ENCODE measurements at regions not wholly inside any gene's neighbourhood (a gene's known extent, or its start where the extent isn't known, plus 50 kb on each side); places are given as distances from the start of the nearest gene placed in this dataset.

GRCh38 chr7:12786494-12786893 lies 99.1 kb downstream of the ARL4A start:
- no peak for TF ChIP-seq TEAD4 (IDR thresholded peaks at IDR 0.05)
- no peak for TF ChIP-seq ZBTB7A (IDR thresholded peaks at IDR 0.05; ENCODE audit: low read depth)
- TF ChIP-seq TCF12 (IDR thresholded peaks at IDR 0.05; ENCODE audit: low read depth): no peak
- TF ChIP-seq EGR1 (IDR thresholded peaks at IDR 0.05): no peak
- TF ChIP-seq REST (IDR thresholded peaks at IDR 0.05; ENCODE audit: low read depth): no peak
- no peak for TF ChIP-seq CEBPB (IDR thresholded peaks at IDR 0.05)
- TF ChIP-seq YY1 (IDR thresholded peaks at IDR 0.05; ENCODE audit: low read depth): no peak
- TF ChIP-seq USF1 (IDR thresholded peaks at IDR 0.05): no peak
- TF ChIP-seq TAF1 (IDR thresholded peaks at IDR 0.05; ENCODE audit: low read depth): no peak
- no peak for TF ChIP-seq EP300 (IDR thresholded peaks at IDR 0.05; ENCODE audit: borderline replicate concordance)
- TF ChIP-seq FOXM1 (IDR thresholded peaks at IDR 0.05; ENCODE audit: borderline replicate concordance, low read depth): no peak
- TF ChIP-seq MAX (IDR thresholded peaks at IDR 0.05): no peak
- TF ChIP-seq RAD21 (IDR thresholded peaks at IDR 0.05; ENCODE audit: low read depth): no peak
- no peak for TF ChIP-seq NFIC (IDR thresholded peaks at IDR 0.05)
- no peak for TF ChIP-seq CREB1 (IDR thresholded peaks at IDR 0.05; ENCODE audit: low read depth)

- TF ChIP-seq MAX (IDR thresholded peaks at IDR 0.05) (no peak), EGR1 (IDR thresholded peaks at IDR 0.05) (no peak)
Measured at GRCh38 chr7:12788171-12788570, 100.7 kb downstream of the ARL4A start.

- no peak for TF ChIP-seq REST (IDR thresholded peaks at IDR 0.05; ENCODE audit: low read depth)
- no peak for TF ChIP-seq TAF1 (IDR thresholded peaks at IDR 0.05; ENCODE audit: low read depth)
- TF ChIP-seq YY1 (IDR thresholded peaks at IDR 0.05; ENCODE audit: low read depth): no peak
- TF ChIP-seq CEBPB (IDR thresholded peaks at IDR 0.05): no peak
- TF ChIP-seq ZBTB7A (IDR thresholded peaks at IDR 0.05; ENCODE audit: low read depth): no peak
Measured at GRCh38 chr7:12788591-12788990, 101.2 kb downstream of the ARL4A start.

- no peak for TF ChIP-seq EP300 (IDR thresholded peaks at IDR 0.05; ENCODE audit: borderline replicate concordance)
Measured at GRCh38 chr7:12794722-12795302, 107.4 kb downstream of the ARL4A start.

- TF ChIP-seq CREB1 (IDR thresholded peaks at IDR 0.05; ENCODE audit: low read depth) (no peak), CEBPB (IDR thresholded peaks at IDR 0.05) (no peak), MAX (IDR thresholded peaks at IDR 0.05) (no peak), REST (IDR thresholded peaks at IDR 0.05; ENCODE audit: low read depth) (no peak), TAF1 (IDR thresholded peaks at IDR 0.05; ENCODE audit: low read depth) (no peak), YY1 (IDR thresholded peaks at IDR 0.05; ENCODE audit: low read depth) (no peak), ZBTB7A (IDR thresholded peaks at IDR 0.05; ENCODE audit: low read depth) (no peak), EP300 (IDR thresholded peaks at IDR 0.05; ENCODE audit: borderline replicate concordance) (no peak), NFIC (IDR thresholded peaks at IDR 0.05) (no peak), RAD21 (IDR thresholded peaks at IDR 0.05; ENCODE audit: low read depth) (no peak), EGR1 (IDR thresholded peaks at IDR 0.05) (no peak), FOXM1 (IDR thresholded peaks at IDR 0.05; ENCODE audit: borderline replicate concordance, low read depth) (no peak), TEAD4 (IDR thresholded peaks at IDR 0.05) (no peak), USF1 (IDR thresholded peaks at IDR 0.05) (no peak), TCF12 (IDR thresholded peaks at IDR 0.05; ENCODE audit: low read depth) (no peak)
Measured at GRCh38 chr7:12796397-12797127, 109.1 kb downstream of the ARL4A start.
